ENCODE measurements at regions not wholly inside any gene's neighbourhood (a gene's known extent, or its start where the extent isn't known, plus 50 kb on each side); places are given as distances from the start of the nearest gene placed in this dataset.

DNA sequence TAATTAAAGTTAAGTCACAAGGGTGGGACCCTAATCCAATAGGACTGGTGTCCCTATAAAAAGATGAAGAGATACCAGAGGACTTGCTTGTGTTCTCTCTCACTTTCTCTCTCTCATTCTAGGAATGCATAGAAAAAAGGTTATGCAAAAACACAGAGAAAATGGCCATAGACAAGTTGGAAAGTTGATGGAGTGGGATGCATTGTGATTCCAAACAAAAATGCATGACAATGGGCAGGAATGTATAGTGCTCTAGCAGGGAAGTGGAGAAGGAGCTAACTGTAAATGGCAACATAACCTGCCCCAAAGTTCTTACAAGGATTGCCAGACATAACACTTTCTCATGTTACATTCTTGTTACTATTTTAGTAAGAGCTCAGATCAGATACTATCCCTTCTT, 301.6 kb upstream of the LRATD1 start:
- DNase-seq, result no peak
- Histone ChIP-seq H3K36me3 (no peaks in the 10 kb centered on the region), H3K9me3 (ENCODE audit: severe bottlenecking) (no peaks in the 10 kb centered on the region), H3K27me3 (ENCODE audit: insufficient read depth, low read depth, severe bottlenecking) (no peaks in the 10 kb centered on the region), H3K27ac (no peak overlapping the region), H3K4me3 (ENCODE audit: low read depth, low read length) (no peak overlapping the region)
- TF ChIP-seq, protein P1, sequence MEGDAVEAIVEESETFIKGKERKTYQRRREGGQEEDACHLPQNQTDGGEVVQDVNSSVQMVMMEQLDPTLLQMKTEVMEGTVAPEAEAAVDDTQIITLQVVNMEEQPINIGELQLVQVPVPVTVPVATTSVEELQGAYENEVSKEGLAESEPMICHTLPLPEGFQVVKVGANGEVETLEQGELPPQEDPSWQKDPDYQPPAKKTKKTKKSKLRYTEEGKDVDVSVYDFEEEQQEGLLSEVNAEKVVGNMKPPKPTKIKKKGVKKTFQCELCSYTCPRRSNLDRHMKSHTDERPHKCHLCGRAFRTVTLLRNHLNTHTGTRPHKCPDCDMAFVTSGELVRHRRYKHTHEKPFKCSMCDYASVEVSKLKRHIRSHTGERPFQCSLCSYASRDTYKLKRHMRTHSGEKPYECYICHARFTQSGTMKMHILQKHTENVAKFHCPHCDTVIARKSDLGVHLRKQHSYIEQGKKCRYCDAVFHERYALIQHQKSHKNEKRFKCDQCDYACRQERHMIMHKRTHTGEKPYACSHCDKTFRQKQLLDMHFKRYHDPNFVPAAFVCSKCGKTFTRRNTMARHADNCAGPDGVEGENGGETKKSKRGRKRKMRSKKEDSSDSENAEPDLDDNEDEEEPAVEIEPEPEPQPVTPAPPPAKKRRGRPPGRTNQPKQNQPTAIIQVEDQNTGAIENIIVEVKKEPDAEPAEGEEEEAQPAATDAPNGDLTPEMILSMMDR (IDR thresholded peaks at IDR 0.05; ENCODE audit: low read depth, low read length), result no peak

DNA sequence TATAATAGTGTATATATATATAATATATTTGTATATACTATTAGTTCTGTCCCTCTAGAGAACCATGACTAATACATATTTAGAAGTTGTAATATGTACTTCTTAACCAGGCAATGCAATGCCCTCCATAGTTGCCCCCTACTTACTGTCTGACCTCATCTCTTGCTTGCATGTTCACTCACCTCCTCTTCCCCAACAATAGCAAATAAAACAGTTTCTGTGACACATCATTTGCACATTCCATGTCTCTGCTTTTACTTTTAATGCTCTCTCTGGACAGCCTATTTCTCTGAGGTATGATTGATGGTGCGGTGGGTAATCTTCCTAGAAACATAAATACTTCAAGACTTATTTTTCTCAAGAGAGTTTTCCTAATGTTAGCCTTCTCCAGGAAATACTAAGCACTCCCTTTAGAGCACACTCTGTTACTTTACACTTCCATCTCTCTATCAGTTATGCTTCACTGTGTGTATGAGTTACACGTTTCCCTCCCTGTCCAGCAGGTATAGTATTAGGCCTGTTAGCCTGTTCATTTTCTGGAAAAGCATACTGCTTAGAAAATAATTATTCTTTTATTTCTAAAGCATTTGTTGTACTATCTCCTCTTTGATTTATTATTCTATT, 295.6 kb upstream of the LRATD1 start:
- H3K36me3 ChIP-seq, result no peaks in the 10 kb centered on the region
- H3K9me3 ChIP-seq (ENCODE audit: severe bottlenecking), result no peaks in the 10 kb centered on the region
- TF ChIP-seq, protein P1 (IDR thresholded peaks at IDR 0.05; ENCODE audit: low read depth, low read length), result no peak
- H3K27ac ChIP-seq, result no peak overlapping the region
- no peak for DNase-seq
- no peak overlapping the region for H3K4me3 ChIP-seq (ENCODE audit: low read depth, low read length)
- no peaks in the 10 kb centered on the region for H3K27me3 ChIP-seq (ENCODE audit: insufficient read depth, low read depth, severe bottlenecking)

DNA sequence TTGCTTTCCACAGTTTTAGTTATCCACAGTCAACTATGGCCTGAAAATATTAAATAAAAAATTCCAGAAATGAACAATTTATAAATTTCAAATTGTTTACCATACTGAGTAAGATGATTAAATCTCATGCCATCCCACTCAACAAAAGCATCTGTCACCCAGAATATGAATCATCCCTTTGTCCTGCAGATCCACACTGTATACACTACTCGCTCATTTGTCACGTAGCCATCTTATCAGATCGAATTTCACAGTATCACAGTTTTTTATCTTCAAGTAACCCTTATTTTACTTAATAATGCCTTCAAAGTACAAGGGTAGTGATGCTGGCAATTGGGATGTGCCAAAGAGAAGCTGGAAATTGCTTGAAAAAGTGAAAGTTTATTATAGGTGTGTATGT, 291.8 kb upstream of the LRATD1 start:
- H3K27me3 ChIP-seq (ENCODE audit: insufficient read depth, low read depth, severe bottlenecking), result no peaks in the 10 kb centered on the region
- TF ChIP-seq, protein P1 (IDR thresholded peaks at IDR 0.05; ENCODE audit: low read depth, low read length), result no peak

DNA sequence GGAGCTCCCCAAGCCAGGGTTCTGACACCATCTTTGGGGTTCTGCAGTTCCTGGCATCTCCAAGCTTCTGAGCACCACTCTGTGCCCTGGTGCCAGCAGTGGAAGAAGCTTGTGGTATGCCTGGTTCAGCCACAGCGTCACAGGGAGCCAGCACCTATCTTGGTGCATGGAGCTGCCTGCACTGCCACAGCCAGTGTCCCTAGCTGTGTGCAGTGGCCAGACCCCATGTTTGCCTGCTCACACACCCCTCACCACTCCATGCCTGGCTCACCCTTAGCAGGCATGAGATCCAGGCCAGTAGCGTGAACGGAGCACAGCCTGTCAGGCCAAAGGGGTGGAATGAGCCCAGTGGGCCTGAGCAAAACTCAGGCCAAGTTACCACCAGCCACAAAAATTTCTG, 290.2 kb upstream of the LRATD1 start:
- H3K27ac ChIP-seq, result no peak overlapping the region
- no peak overlapping the region for H3K4me3 ChIP-seq (ENCODE audit: low read depth, low read length)
- no peaks in the 10 kb centered on the region for H3K27me3 ChIP-seq (ENCODE audit: insufficient read depth, low read depth, severe bottlenecking)
- H3K9me3 ChIP-seq (ENCODE audit: severe bottlenecking), result no peaks in the 10 kb centered on the region
- TF ChIP-seq, protein P1 (IDR thresholded peaks at IDR 0.05; ENCODE audit: low read depth, low read length), result no peak
- H3K36me3 ChIP-seq, result no peaks in the 10 kb centered on the region
- DNase-seq, result no peak

More for the DNA sequence above, 291.8 kb upstream of the LRATD1 start:
- Histone ChIP-seq H3K4me3 (ENCODE audit: low read depth, low read length) (no peak overlapping the region), H3K36me3 (no peaks in the 10 kb centered on the region), H3K27ac (no peak overlapping the region), H3K9me3 (ENCODE audit: severe bottlenecking) (no peaks in the 10 kb centered on the region)
- no peak for DNase-seq

DNA sequence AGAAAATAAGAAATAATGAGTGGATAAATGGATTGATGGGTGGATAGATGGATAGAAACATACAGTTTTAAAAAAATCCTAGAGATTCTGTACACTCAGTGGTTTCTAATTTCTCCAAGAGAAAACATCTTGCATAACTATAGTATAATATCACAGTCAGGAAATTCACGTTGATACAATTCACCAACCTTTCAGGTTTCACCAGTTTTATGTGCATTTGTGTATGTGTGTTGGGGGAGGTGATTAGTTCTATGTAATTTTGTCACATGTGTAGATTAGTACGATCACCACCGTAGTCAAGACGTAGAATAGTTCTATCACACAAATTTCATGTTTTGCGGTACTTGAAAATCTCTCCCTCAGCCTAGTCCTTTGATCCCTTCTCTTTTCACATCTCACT, 288.2 kb upstream of the LRATD1 start:
- TF ChIP-seq, protein P1 (IDR thresholded peaks at IDR 0.05; ENCODE audit: low read depth, low read length), result no peak
- no peaks in the 10 kb centered on the region for H3K27me3 ChIP-seq (ENCODE audit: insufficient read depth, low read depth, severe bottlenecking)

DNA sequence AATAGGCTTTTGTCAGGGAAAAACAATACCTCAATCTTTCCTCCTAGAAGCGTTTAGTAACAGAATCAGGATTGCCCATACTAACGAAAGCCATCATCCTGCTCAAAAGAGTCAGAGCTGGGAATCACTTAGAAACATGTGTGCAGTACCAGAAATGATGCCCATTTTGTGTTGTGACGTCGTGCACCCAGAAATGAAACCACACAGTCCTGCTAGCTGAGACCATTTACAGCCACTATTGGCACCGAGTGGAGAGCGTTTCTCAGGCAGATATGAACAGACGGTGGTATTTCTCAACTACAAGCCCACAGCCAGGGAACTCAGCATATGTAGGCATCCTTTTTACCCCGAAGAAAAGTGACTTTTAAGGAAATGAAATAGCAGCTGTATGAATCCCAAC, 284.3 kb upstream of the LRATD1 start:
- H3K27me3 ChIP-seq (ENCODE audit: insufficient read depth, low read depth, severe bottlenecking), result no peaks in the 10 kb centered on the region
- no peak overlapping the region for H3K27ac ChIP-seq
- DNase-seq, result no peak
- H3K36me3 ChIP-seq, result no peaks in the 10 kb centered on the region
- TF ChIP-seq, protein P1 (IDR thresholded peaks at IDR 0.05; ENCODE audit: low read depth, low read length), result no peak
- no peak overlapping the region for H3K4me3 ChIP-seq (ENCODE audit: low read depth, low read length)
- H3K9me3 ChIP-seq (ENCODE audit: severe bottlenecking), result no peaks in the 10 kb centered on the region

More for the DNA sequence above, 288.2 kb upstream of the LRATD1 start:
- no peak overlapping the region for H3K4me3 ChIP-seq (ENCODE audit: low read depth, low read length)
- no peak for DNase-seq
- H3K36me3 ChIP-seq, result no peaks in the 10 kb centered on the region
- H3K27ac ChIP-seq, result no peak overlapping the region
- H3K9me3 ChIP-seq (ENCODE audit: severe bottlenecking), result no peaks in the 10 kb centered on the region
